Osteocyte (in vitro differentiated cells): ENCODE measurements at regions not wholly inside any gene's neighbourhood (a gene's known extent, or its start where the extent isn't known, plus 50 kb on each side); places are given as distances from the start of the nearest gene placed in this dataset.
"Not testable (repeated sequence)": the region's sequence is repeated elsewhere in the genome, so short reads cannot be mapped to it uniquely, and the experiment has no call there.

ENCODE experiments used
- DNase-seq: peaks from one replicate; pipeline ENCODE4 v3.0.0; 2021; ENCODE audit warnings: mixed read lengths; ENCODE audit not compliant: unreplicated experiment; ENCODE audit errors: extremely low spot score
- H3K27ac Mint-ChIP-seq: one replicate; pipeline ENCODE4 v1.8.0; 2021; ENCODE audit warnings: mild to moderate bottlenecking, mixed read lengths; ENCODE audit not compliant: unreplicated experiment
- H3K27me3 Mint-ChIP-seq: one replicate; pipeline ENCODE4 v1.8.0; 2021; ENCODE audit warnings: mixed read lengths; ENCODE audit not compliant: unreplicated experiment
- H3K36me3 Mint-ChIP-seq: one replicate; pipeline ENCODE4 v1.8.0; 2021; ENCODE audit warnings: mixed read lengths; ENCODE audit not compliant: unreplicated experiment
- H3K4me1 Mint-ChIP-seq: one replicate; pipeline ENCODE4 v1.8.0; 2021; ENCODE audit warnings: mixed read lengths; ENCODE audit not compliant: unreplicated experiment
- H3K4me3 Mint-ChIP-seq: one replicate; pipeline ENCODE4 v1.8.0; 2021; ENCODE audit warnings: mild to moderate bottlenecking, moderate library complexity, mixed read lengths; ENCODE audit not compliant: unreplicated experiment
- H3K9me3 Mint-ChIP-seq: one replicate; pipeline ENCODE4 v1.8.0; 2021; ENCODE audit warnings: mixed read lengths; ENCODE audit not compliant: unreplicated experiment
- TF ChIP-seq, protein P1 (sequence below): fragments of 200-600 bp; sonication (generic); IDR thresholded peaks from 2 replicates; pipeline ENCODE4 v1.5.0; 2021; ENCODE audit warnings: antibody characterized with exemption, mild to moderate bottlenecking, moderate library complexity

- no peak overlapping the region for H3K4me3 Mint-ChIP-seq
- H3K36me3 Mint-ChIP-seq = no peaks in the 10 kb centered on the region
- H3K9me3 Mint-ChIP-seq = no peaks in the 10 kb centered on the region
- TF ChIP-seq, protein P1, sequence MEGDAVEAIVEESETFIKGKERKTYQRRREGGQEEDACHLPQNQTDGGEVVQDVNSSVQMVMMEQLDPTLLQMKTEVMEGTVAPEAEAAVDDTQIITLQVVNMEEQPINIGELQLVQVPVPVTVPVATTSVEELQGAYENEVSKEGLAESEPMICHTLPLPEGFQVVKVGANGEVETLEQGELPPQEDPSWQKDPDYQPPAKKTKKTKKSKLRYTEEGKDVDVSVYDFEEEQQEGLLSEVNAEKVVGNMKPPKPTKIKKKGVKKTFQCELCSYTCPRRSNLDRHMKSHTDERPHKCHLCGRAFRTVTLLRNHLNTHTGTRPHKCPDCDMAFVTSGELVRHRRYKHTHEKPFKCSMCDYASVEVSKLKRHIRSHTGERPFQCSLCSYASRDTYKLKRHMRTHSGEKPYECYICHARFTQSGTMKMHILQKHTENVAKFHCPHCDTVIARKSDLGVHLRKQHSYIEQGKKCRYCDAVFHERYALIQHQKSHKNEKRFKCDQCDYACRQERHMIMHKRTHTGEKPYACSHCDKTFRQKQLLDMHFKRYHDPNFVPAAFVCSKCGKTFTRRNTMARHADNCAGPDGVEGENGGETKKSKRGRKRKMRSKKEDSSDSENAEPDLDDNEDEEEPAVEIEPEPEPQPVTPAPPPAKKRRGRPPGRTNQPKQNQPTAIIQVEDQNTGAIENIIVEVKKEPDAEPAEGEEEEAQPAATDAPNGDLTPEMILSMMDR = no peak
- DNase-seq = no peak
- H3K27ac Mint-ChIP-seq = no peak overlapping the region
- no peaks in the 10 kb centered on the region for H3K4me1 Mint-ChIP-seq
- H3K27me3 Mint-ChIP-seq = peaks cover 19% of the 10 kb centered on the region
Observed at GRCh38 chr18:34386803-34387202, 162.1 kb upstream of the NOL4 start.

- H3K36me3 Mint-ChIP-seq = no peaks in the 10 kb centered on the region
- peaks cover 30% of the 10 kb centered on the region for H3K27me3 Mint-ChIP-seq
Observed at GRCh38 chr18:34397286-34397896, 172.7 kb upstream of the NOL4 start.

DNA sequence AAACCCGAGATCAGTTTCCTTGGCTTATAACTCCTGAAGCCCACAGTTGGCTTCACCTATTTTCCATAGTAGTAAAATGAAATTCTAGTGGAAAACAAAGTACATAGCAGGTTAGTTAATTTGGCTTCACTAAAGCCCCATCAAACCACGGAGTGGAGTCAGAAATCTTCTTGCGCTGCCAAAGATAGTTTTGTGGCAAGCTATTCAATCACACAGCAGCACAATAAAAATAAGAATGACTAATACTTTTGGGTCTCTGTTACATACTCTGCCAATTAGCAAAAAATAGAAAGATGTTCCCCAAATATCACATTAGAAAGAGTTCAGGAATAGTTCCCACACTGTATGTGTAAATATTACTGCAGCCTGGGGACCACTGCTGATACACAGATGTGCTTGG lies 175.2 kb upstream of the NOL4 start:
- Mint-ChIP-seq H3K4me1 (no peaks in the 10 kb centered on the region), H3K27ac (no peak overlapping the region), H3K9me3 (no peaks in the 10 kb centered on the region), H3K27me3 (peaks cover 24% of the 10 kb centered on the region), H3K4me3 (no peak overlapping the region), H3K36me3 (no peaks in the 10 kb centered on the region)
- TF ChIP-seq, protein P1 = no peak
- DNase-seq = no peak

More at GRCh38 chr18:34397286-34397896, 172.7 kb upstream of the NOL4 start:
- H3K4me1 Mint-ChIP-seq = no peaks in the 10 kb centered on the region
- H3K27ac Mint-ChIP-seq = no peak overlapping the region
- H3K4me3 Mint-ChIP-seq = no peak overlapping the region
- TF ChIP-seq, protein P1 = no peak
- no peak for DNase-seq
- H3K9me3 Mint-ChIP-seq = no peaks in the 10 kb centered on the region

DNA sequence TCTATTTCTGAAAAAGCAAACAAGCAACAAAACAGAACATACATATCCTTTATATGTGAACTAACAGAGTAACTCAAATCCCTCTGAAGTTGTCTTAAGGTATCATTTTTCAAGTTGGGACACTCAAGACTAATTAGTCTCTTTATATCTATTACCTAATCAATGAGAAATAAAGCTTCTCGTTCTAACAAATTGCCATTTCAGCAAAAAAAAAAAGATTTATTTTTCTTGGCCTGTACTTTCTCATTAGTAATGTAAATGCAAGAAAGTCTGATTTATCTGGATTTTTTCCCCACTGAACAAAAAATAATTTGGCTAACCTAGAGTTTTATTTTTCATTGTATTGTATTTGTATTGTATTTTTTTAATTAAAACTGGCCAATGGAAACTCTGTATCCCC lies 176.1 kb upstream of the NOL4 start:
- Mint-ChIP-seq H3K27ac (no peak overlapping the region), H3K36me3 (no peaks in the 10 kb centered on the region), H3K4me1 (no peaks in the 10 kb centered on the region), H3K9me3 (no peaks in the 10 kb centered on the region), H3K27me3 (peaks cover 19% of the 10 kb centered on the region), H3K4me3 (no peak overlapping the region)
- TF ChIP-seq, protein P1 = no peak
- DNase-seq = no peak

DNA sequence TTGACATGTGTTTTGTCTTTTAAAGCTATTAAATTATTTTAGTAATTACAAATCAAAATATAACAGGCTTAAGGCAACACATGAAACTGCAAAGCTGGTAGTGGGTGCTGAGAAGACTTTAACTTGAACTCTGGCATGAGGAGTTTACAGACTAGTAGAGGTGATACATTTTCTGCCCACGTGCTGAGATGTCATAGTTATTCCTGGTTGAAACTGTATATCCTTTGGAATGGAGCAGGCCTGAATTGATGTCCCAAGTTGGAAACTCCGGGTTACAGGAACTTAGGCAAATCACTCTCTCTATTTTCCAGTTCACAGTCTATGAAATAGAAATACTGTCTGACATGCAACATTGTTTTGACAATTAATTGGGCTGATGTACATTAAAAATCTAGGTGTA lies 177.1 kb upstream of the NOL4 start:
- H3K4me3 Mint-ChIP-seq = no peak overlapping the region
- no peaks in the 10 kb centered on the region for H3K4me1 Mint-ChIP-seq
- TF ChIP-seq, protein P1 = no peak
- no peak for DNase-seq
- H3K27me3 Mint-ChIP-seq = peaks cover 22% of the 10 kb centered on the region
- H3K27ac Mint-ChIP-seq = no peak overlapping the region
- H3K9me3 Mint-ChIP-seq = no peaks in the 10 kb centered on the region
- no peaks in the 10 kb centered on the region for H3K36me3 Mint-ChIP-seq

- DNase-seq = not testable (repeated sequence)
Observed at GRCh38 chr18:34407471-34407870, 182.8 kb upstream of the NOL4 start.

More at GRCh38 chr18:34407471-34407870, 182.8 kb upstream of the NOL4 start:
- H3K4me1 Mint-ChIP-seq, H3K36me3 Mint-ChIP-seq, H3K4me3 Mint-ChIP-seq, H3K27ac Mint-ChIP-seq, H3K9me3 Mint-ChIP-seq: not testable (repeated sequence)
- H3K27me3 Mint-ChIP-seq = peaks cover 27% of the 10 kb centered on the region
